ENCODE measurements at regions not wholly inside any gene's neighbourhood (a gene's known extent, or its start where the extent isn't known, plus 50 kb on each side); places are given as distances from the start of the nearest gene placed in this dataset.

- TF ChIP-seq, protein P1, sequence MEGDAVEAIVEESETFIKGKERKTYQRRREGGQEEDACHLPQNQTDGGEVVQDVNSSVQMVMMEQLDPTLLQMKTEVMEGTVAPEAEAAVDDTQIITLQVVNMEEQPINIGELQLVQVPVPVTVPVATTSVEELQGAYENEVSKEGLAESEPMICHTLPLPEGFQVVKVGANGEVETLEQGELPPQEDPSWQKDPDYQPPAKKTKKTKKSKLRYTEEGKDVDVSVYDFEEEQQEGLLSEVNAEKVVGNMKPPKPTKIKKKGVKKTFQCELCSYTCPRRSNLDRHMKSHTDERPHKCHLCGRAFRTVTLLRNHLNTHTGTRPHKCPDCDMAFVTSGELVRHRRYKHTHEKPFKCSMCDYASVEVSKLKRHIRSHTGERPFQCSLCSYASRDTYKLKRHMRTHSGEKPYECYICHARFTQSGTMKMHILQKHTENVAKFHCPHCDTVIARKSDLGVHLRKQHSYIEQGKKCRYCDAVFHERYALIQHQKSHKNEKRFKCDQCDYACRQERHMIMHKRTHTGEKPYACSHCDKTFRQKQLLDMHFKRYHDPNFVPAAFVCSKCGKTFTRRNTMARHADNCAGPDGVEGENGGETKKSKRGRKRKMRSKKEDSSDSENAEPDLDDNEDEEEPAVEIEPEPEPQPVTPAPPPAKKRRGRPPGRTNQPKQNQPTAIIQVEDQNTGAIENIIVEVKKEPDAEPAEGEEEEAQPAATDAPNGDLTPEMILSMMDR (conservative IDR thresholded peaks at IDR 0.05; ENCODE audit: low read depth in 2 of 2), result no peak
- TF ChIP-seq EZH2phosphoT487 (IDR thresholded peaks at IDR 0.05; ENCODE audit: unreplicated experiment), result no peak
- TF ChIP-seq NANOG (IDR thresholded peaks at IDR 0.05; ENCODE audit: borderline replicate concordance), result no peak
- no peak for TF ChIP-seq POLR2AphosphoS5 (IDR thresholded peaks at IDR 0.05; ENCODE audit: low read depth)
- no peak for TF ChIP-seq EZH2 (IDR thresholded peaks at IDR 0.05; ENCODE audit: low read depth, unreplicated experiment)
- TF ChIP-seq, protein P2, sequence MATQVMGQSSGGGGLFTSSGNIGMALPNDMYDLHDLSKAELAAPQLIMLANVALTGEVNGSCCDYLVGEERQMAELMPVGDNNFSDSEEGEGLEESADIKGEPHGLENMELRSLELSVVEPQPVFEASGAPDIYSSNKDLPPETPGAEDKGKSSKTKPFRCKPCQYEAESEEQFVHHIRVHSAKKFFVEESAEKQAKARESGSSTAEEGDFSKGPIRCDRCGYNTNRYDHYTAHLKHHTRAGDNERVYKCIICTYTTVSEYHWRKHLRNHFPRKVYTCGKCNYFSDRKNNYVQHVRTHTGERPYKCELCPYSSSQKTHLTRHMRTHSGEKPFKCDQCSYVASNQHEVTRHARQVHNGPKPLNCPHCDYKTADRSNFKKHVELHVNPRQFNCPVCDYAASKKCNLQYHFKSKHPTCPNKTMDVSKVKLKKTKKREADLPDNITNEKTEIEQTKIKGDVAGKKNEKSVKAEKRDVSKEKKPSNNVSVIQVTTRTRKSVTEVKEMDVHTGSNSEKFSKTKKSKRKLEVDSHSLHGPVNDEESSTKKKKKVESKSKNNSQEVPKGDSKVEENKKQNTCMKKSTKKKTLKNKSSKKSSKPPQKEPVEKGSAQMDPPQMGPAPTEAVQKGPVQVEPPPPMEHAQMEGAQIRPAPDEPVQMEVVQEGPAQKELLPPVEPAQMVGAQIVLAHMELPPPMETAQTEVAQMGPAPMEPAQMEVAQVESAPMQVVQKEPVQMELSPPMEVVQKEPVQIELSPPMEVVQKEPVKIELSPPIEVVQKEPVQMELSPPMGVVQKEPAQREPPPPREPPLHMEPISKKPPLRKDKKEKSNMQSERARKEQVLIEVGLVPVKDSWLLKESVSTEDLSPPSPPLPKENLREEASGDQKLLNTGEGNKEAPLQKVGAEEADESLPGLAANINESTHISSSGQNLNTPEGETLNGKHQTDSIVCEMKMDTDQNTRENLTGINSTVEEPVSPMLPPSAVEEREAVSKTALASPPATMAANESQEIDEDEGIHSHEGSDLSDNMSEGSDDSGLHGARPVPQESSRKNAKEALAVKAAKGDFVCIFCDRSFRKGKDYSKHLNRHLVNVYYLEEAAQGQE (IDR thresholded peaks at IDR 0.05; ENCODE audit: unreplicated experiment), result no peak
- no peak for TF ChIP-seq STAT1 (IDR thresholded peaks at IDR 0.05; ENCODE audit: unreplicated experiment)
- no peak for TF ChIP-seq JUNB (IDR thresholded peaks at IDR 0.05; ENCODE audit: unreplicated experiment)
Observed at GRCh38 chr6:170038708-170039107, 252.2 kb downstream of the DLL1 start.

All from GM23338 (cell line).